ENCODE measurements at regions not wholly inside any gene's neighbourhood (a gene's known extent, or its start where the extent isn't known, plus 50 kb on each side); places are given as distances from the start of the nearest gene placed in this dataset.
"Not testable (repeated sequence)": the region's sequence is repeated elsewhere in the genome, so short reads cannot be mapped to it uniquely, and the experiment has no call there.

GRCh38 chr10:130935897-130936550 lies 375.5 kb downstream of the TCERG1L start:
- Histone ChIP-seq H3K27me3 (replicated peaks; ENCODE audit: control insufficient read depth, insufficient read depth, low read length, poor library complexity, severe bottlenecking) (no peaks in the 10 kb centered on the region), H3K27ac (ENCODE audit: insufficient read depth, low read length, poor library complexity, severe bottlenecking) (no peak overlapping the region), H3K4me1 (ENCODE audit: control insufficient read depth, insufficient read depth, low read length, poor library complexity, severe bottlenecking) (no peaks in the 10 kb centered on the region), H3K9me3 (ENCODE audit: control insufficient read depth, low read length) (no peaks in the 10 kb centered on the region), H3K36me3 (ENCODE audit: control insufficient read depth, insufficient read depth, low read length) (no peaks in the 10 kb centered on the region), H3K4me3 (ENCODE audit: insufficient read depth, low read depth, low read length, poor library complexity, severe bottlenecking) (no peak overlapping the region)
- no peak for DNase-seq

DNA sequence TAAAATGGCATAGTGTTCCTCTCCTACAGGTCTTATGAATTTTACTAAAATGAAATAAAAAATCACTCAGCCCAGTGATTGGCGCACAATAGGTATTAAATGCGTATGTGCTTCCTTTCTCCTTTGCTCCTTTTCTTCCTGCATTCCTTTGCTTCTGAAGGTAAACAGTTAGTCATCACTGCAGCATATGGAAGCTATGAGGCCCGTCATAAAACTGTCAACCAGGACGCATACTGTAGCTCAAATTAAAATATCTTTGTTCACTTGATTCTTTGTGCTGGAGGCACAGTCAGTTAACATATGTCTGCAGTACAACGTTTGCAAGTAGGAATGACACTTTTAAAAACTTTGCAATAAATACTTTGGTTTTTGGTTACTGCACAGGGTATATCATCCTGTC lies 374.7 kb downstream of the TCERG1L start:
- Histone ChIP-seq H3K36me3 (ENCODE audit: control insufficient read depth, insufficient read depth, low read length) (no peaks in the 10 kb centered on the region), H3K4me1 (ENCODE audit: control insufficient read depth, insufficient read depth, low read length, poor library complexity, severe bottlenecking) (no peaks in the 10 kb centered on the region), H3K9me3 (ENCODE audit: control insufficient read depth, low read length) (no peaks in the 10 kb centered on the region), H3K27ac (ENCODE audit: insufficient read depth, low read length, poor library complexity, severe bottlenecking) (no peak overlapping the region), H3K4me3 (ENCODE audit: insufficient read depth, low read depth, low read length, poor library complexity, severe bottlenecking) (no peak overlapping the region), H3K27me3 (replicated peaks; ENCODE audit: control insufficient read depth, insufficient read depth, low read length, poor library complexity, severe bottlenecking) (no peaks in the 10 kb centered on the region)
- DNase-seq = no peak

GRCh38 chr10:130938051-130938450 lies 373.5 kb downstream of the TCERG1L start:
- H3K27ac ChIP-seq (ENCODE audit: insufficient read depth, low read length, poor library complexity, severe bottlenecking) = no peak overlapping the region
- H3K9me3 ChIP-seq (ENCODE audit: control insufficient read depth, low read length) = no peaks in the 10 kb centered on the region
- no peak for DNase-seq
- H3K36me3 ChIP-seq (ENCODE audit: control insufficient read depth, insufficient read depth, low read length) = no peaks in the 10 kb centered on the region
- no peaks in the 10 kb centered on the region for H3K27me3 ChIP-seq (replicated peaks; ENCODE audit: control insufficient read depth, insufficient read depth, low read length, poor library complexity, severe bottlenecking)
- no peak overlapping the region for H3K4me3 ChIP-seq (ENCODE audit: insufficient read depth, low read depth, low read length, poor library complexity, severe bottlenecking)
- no peaks in the 10 kb centered on the region for H3K4me1 ChIP-seq (ENCODE audit: control insufficient read depth, insufficient read depth, low read length, poor library complexity, severe bottlenecking)

DNA sequence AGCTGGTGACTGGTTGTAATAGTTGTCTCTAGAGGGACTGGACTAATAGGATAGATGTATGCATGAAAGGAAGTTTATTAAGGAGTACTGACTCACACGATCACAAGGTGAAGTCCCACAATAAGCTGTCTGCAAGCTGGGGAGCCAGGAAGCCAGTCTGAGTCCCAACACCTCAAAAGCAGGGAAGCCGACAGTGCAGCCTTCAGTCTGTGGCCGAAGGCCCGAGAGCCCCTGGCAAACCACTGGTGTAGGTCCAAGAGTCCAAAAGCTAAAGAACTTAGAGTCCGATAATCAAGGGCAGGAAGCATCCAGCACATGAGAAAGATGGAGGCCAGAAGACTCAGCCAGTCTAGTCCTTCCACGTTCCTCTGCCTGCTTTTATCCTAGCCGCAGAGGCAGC lies 372.6 kb downstream of the TCERG1L start:
- H3K9me3 ChIP-seq (ENCODE audit: control insufficient read depth, low read length); H3K27me3 ChIP-seq (replicated peaks; ENCODE audit: control insufficient read depth, insufficient read depth, low read length, poor library complexity, severe bottlenecking); H3K27ac ChIP-seq (ENCODE audit: insufficient read depth, low read length, poor library complexity, severe bottlenecking); H3K36me3 ChIP-seq (ENCODE audit: control insufficient read depth, insufficient read depth, low read length); DNase-seq; H3K4me1 ChIP-seq (ENCODE audit: control insufficient read depth, insufficient read depth, low read length, poor library complexity, severe bottlenecking); H3K4me3 ChIP-seq (ENCODE audit: insufficient read depth, low read depth, low read length, poor library complexity, severe bottlenecking): not testable (repeated sequence)

DNA sequence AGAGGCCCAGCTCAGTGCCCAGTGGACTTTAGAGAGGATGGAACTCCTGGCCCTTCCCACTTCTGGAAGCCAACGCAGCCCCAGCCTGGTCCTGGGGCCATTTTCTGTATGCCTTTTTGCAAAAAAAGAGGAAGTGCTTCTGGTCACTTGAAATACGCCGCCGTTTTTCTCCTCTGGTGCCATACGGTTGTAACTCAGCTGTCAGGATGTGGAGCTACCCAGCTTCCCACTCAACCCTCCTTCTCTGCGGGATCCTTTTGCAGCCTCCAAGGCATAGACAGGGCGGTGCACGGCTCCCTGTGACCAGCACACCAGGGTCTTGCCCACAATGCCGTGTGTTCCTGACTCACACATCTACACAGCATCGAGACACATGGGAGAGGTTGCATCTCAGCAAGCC lies 369.6 kb downstream of the TCERG1L start:
- H3K27me3 ChIP-seq (replicated peaks; ENCODE audit: control insufficient read depth, insufficient read depth, low read length, poor library complexity, severe bottlenecking) = no peaks in the 10 kb centered on the region
- H3K4me1 ChIP-seq (ENCODE audit: control insufficient read depth, insufficient read depth, low read length, poor library complexity, severe bottlenecking) = no peaks in the 10 kb centered on the region
- no peak overlapping the region for H3K4me3 ChIP-seq (ENCODE audit: insufficient read depth, low read depth, low read length, poor library complexity, severe bottlenecking)
- H3K9me3 ChIP-seq (ENCODE audit: control insufficient read depth, low read length) = no peaks in the 10 kb centered on the region
- H3K27ac ChIP-seq (ENCODE audit: insufficient read depth, low read length, poor library complexity, severe bottlenecking) = no peak overlapping the region
- no peak for DNase-seq
- no peaks in the 10 kb centered on the region for H3K36me3 ChIP-seq (ENCODE audit: control insufficient read depth, insufficient read depth, low read length)

- H3K27ac ChIP-seq (ENCODE audit: insufficient read depth, low read length, poor library complexity, severe bottlenecking) = no peak overlapping the region
- H3K9me3 ChIP-seq (ENCODE audit: control insufficient read depth, low read length) = no peaks in the 10 kb centered on the region
- H3K36me3 ChIP-seq (ENCODE audit: control insufficient read depth, insufficient read depth, low read length) = no peaks in the 10 kb centered on the region
- H3K27me3 ChIP-seq (replicated peaks; ENCODE audit: control insufficient read depth, insufficient read depth, low read length, poor library complexity, severe bottlenecking) = no peaks in the 10 kb centered on the region
- H3K4me3 ChIP-seq (ENCODE audit: insufficient read depth, low read depth, low read length, poor library complexity, severe bottlenecking) = no peak overlapping the region
- DNase-seq = no peak
- H3K4me1 ChIP-seq (ENCODE audit: control insufficient read depth, insufficient read depth, low read length, poor library complexity, severe bottlenecking) = no peaks in the 10 kb centered on the region
Measured at GRCh38 chr10:130952086-130952485, 359.4 kb downstream of the TCERG1L start.

DNA sequence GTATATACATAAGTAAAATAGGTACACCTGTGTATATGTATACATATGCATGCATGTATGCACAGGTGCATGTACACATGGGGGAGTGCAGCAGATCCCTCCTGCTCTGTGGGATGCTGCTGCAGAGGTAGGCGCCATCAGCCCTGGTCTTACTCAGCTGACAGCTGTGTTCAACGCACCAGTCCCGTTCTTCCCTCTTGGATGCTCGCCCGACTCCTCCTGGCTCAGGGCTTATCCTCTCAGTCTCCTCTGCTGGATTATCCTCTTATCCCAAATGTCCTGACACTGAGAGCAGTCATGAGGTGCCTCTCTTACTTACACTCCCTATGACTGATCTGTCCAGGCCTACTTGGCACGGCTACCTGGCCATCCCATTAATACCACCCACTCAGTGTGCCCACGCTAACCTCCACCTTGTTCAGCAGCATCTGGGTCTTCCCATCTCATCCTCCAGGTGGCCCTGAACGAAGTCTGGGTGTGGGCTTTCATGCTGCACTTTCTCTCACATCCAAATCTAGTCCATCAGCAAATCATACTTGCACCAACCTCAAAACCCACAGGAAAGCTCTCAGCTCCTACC lies 357.1 kb downstream of the TCERG1L start:
- H3K27me3 ChIP-seq (replicated peaks; ENCODE audit: control insufficient read depth, insufficient read depth, low read length, poor library complexity, severe bottlenecking) = no peaks in the 10 kb centered on the region
- DNase-seq = no peak
- no peak overlapping the region for H3K4me3 ChIP-seq (ENCODE audit: insufficient read depth, low read depth, low read length, poor library complexity, severe bottlenecking)
- no peak overlapping the region for H3K27ac ChIP-seq (ENCODE audit: insufficient read depth, low read length, poor library complexity, severe bottlenecking)
- H3K4me1 ChIP-seq (ENCODE audit: control insufficient read depth, insufficient read depth, low read length, poor library complexity, severe bottlenecking) = no peaks in the 10 kb centered on the region
- no peaks in the 10 kb centered on the region for H3K9me3 ChIP-seq (ENCODE audit: control insufficient read depth, low read length)
- H3K36me3 ChIP-seq (ENCODE audit: control insufficient read depth, insufficient read depth, low read length) = no peaks in the 10 kb centered on the region

- Histone ChIP-seq H3K4me1 (ENCODE audit: control insufficient read depth, insufficient read depth, low read length, poor library complexity, severe bottlenecking) (no peaks in the 10 kb centered on the region), H3K36me3 (ENCODE audit: control insufficient read depth, insufficient read depth, low read length) (no peaks in the 10 kb centered on the region), H3K4me3 (ENCODE audit: insufficient read depth, low read depth, low read length, poor library complexity, severe bottlenecking) (no peak overlapping the region), H3K9me3 (ENCODE audit: control insufficient read depth, low read length) (no peaks in the 10 kb centered on the region), H3K27me3 (replicated peaks; ENCODE audit: control insufficient read depth, insufficient read depth, low read length, poor library complexity, severe bottlenecking) (no peaks in the 10 kb centered on the region), H3K27ac (ENCODE audit: insufficient read depth, low read length, poor library complexity, severe bottlenecking) (no peak overlapping the region)
- DNase-seq = no peak
Measured at GRCh38 chr10:130956251-130956650, 355.3 kb downstream of the TCERG1L start.

DNA sequence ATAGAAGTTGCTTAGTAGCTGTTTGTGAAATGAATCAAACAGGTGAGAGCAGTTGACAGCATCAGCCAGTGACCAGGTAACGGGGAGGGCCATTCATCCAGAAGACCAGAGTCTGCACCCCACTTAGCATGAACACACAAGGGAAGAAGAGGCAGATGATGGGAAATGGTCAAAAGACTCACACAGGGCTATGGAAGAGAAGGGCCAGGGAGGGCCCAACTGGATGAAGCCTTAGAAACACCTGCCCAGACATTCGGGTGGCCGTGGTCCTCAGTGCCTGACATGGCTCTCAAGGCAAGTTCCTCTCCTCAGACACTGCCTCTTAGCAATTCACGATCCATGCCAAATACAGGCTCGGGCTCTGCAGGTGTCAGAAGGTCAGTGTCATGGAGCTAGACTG lies 354.1 kb downstream of the TCERG1L start:
- H3K27me3 ChIP-seq (replicated peaks; ENCODE audit: control insufficient read depth, insufficient read depth, low read length, poor library complexity, severe bottlenecking) = no peaks in the 10 kb centered on the region
- no peak overlapping the region for H3K4me3 ChIP-seq (ENCODE audit: insufficient read depth, low read depth, low read length, poor library complexity, severe bottlenecking)

DNA sequence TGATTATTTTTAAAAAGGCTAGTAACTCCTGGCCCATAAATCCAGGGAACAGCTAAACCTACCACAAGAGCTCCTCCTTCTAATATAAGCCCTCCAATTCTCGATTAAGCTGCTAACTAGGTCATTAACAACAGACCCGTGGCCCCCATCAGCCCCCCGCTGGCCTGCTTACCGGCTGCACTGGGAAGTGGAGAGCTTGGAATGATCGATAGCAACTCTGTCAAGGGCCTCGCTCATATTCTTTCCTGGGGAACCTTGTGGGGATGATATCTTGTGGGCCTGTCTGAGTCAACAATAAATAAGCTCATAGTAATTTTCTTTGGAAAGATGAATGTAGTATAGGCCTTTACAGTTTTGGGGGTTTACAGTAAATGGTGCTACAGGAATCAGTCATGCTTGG lies 353.5 kb downstream of the TCERG1L start:
- Histone ChIP-seq H3K9me3 (ENCODE audit: control insufficient read depth, low read length) (no peaks in the 10 kb centered on the region), H3K4me3 (ENCODE audit: insufficient read depth, low read depth, low read length, poor library complexity, severe bottlenecking) (no peak overlapping the region), H3K27me3 (replicated peaks; ENCODE audit: control insufficient read depth, insufficient read depth, low read length, poor library complexity, severe bottlenecking) (no peaks in the 10 kb centered on the region), H3K4me1 (ENCODE audit: control insufficient read depth, insufficient read depth, low read length, poor library complexity, severe bottlenecking) (no peaks in the 10 kb centered on the region), H3K36me3 (ENCODE audit: control insufficient read depth, insufficient read depth, low read length) (no peaks in the 10 kb centered on the region), H3K27ac (ENCODE audit: insufficient read depth, low read length, poor library complexity, severe bottlenecking) (no peak overlapping the region)
- no peak for DNase-seq

More for the DNA sequence above, 354.1 kb downstream of the TCERG1L start:
- no peaks in the 10 kb centered on the region for H3K36me3 ChIP-seq (ENCODE audit: control insufficient read depth, insufficient read depth, low read length)
- H3K9me3 ChIP-seq (ENCODE audit: control insufficient read depth, low read length) = no peaks in the 10 kb centered on the region
- H3K27ac ChIP-seq (ENCODE audit: insufficient read depth, low read length, poor library complexity, severe bottlenecking) = no peak overlapping the region
- no peak for DNase-seq
- H3K4me1 ChIP-seq (ENCODE audit: control insufficient read depth, insufficient read depth, low read length, poor library complexity, severe bottlenecking) = no peaks in the 10 kb centered on the region

All from effector memory CD4-positive, alpha-beta T cell (primary cell).